Pancreas (tissue), 10 donors: ENCODE measurements at regions not wholly inside any gene's neighbourhood (a gene's known extent, or its start where the extent isn't known, plus 50 kb on each side); places are given as distances from the start of the nearest gene placed in this dataset.

Source experiments
- ATAC-seq, 4 donors: fragments of 200-7000 bp; cut with Tn5 transposase; one replicate each; pipeline versions ENCODE4 v1.8.0 to v1.9.1; 2020; ENCODE audit warnings: mild to moderate bottlenecking in 4 of 4, moderate library complexity in 4 of 4
- DNase-seq, 6 donors: peaks; one replicate each; pipeline ENCODE4 v3.0.0-alpha.2; 2020
- FAIRE-seq: peaks from 2 replicates; lab custom pipeline; 2012; peaks lifted over from hg19 to GRCh38; lab: Jason Lieb, UNC
- H3K27ac ChIP-seq, 4 donors: fragments of 200-600 bp; sonication (generic); 1 replicate in 3 of 4; 2 replicates in 1 of 4; pipeline versions ENCODE4 v1.5.0 to v1.8.0; 2020
- H3K27me3 ChIP-seq, 4 donors: fragments of 200-600 bp; one replicate each; pipeline ENCODE4 v1.8.0; 2021
- H3K36me3 ChIP-seq, 3 donors: fragments of 200-600 bp; sonication (generic) in 1 of 3; one replicate each; pipeline versions ENCODE4 v1.5.0 to v1.8.0; 2020 to 2021
- H3K4me1 ChIP-seq, 3 donors: fragments of 200-600 bp; one replicate each; pipeline ENCODE4 v1.8.0; 2021
- H3K4me3 ChIP-seq, 4 donors: fragments of 200-600 bp; sonication (generic) in 2 of 4; one replicate each; pipeline versions ENCODE4 v1.5.0 to v1.8.0; 2020 to 2021
- H3K9me3 ChIP-seq, 4 donors: fragments of 200-600 bp; one replicate each; pipeline ENCODE4 v1.8.0; 2021
- CTCF ChIP-seq, 4 donors: fragments of 200-600 bp; sonication (generic) in 3 of 4; IDR thresholded peaks; one replicate each; pipeline versions ENCODE4 v1.5.0 to v1.8.0; 2021; ENCODE audit warnings: antibody characterized with exemption in 4 of 4
- WGBS, 2 donors: extraction: QIAGEN DNeasy Blood & Tissue Kit; methylation state at CpG; one replicate each; pipeline ENCODE4 v1.1.7; 2013; 5-methylcytosine and 5-hydroxymethylcytosine counted together
- intact Hi-C, 3 donors: fragments of 100-400 bp; cut with DNase I; formaldehyde crosslinking; loops; one replicate each; pipeline versions ENCODE4 v1.11.1 to v1.14.2; 2022
- donor health status: healthy with polysubstance abuse.
- donor health status: DM: no; HTN: no; CAD: no; lungs with moderate emphysema.
- donor health status: DM: no; HTN: no; CAD: no.
- donor health status: control.
- donor health status: control.
- donor health status: Bipolar disorder and iron deficiency.
- donor health status: DM: yes; HTN: yes; CAD: no.
- donor health status: DM: no; HTN: no; CAD: no.
- donor health status: DM: no; HTN: no; CAD: no.
- donor health status: DM: yes; HTN: yes; CAD: no.

- Histone ChIP-seq H3K4me1 (no peaks in the 10 kb centered on the region), H3K27me3 (no peaks in the 10 kb centered on the region), H3K36me3 (no peaks in the 10 kb centered on the region), H3K27ac (no peak overlapping the region), H3K4me3 (no peak overlapping the region), H3K9me3 (no peaks in the 10 kb centered on the region)
- intact Hi-C loops, result no loop called here
- WGBS, 2 donors, result 60 to 68% methylated on average over 6 of the region's 6 CpGs
- DNase-seq, result no peak
- TF ChIP-seq CTCF (IDR thresholded peaks at IDR 0.05), result no peak
- no peak for FAIRE-seq
- ATAC-seq, result no peak
Measured at GRCh38 chr5:9786380-9787360, 156.5 kb upstream of the TAS2R1 start.

DNA sequence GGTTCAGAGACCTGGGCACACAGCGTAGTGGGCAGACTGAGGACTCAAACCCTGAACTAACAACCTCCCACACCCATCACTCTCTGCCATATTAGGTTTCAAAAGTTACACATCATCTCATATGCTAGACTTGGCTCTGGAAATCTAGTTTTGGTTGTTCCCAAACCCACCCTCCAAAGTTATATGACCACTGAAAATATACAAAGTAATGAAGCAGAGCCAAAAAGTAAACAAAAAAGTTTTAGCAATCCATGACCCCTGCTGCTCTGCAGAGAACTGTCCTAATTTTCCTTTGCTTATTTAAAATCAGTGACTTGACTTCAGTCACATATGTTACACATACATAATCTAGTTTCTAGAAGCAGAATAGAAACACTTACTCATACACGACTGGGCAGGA, 155.6 kb upstream of the TAS2R1 start:
- ATAC-seq (no peak), FAIRE-seq (no peak), DNase-seq (no peak)
- no peaks in the 10 kb centered on the region for H3K27me3 ChIP-seq
- H3K9me3 ChIP-seq, result no peaks in the 10 kb centered on the region
- H3K4me1 ChIP-seq, result no peaks in the 10 kb centered on the region
- WGBS, 2 donors, result 52 to 57% methylated on average over 2 of the region's 2 CpGs
- no peak overlapping the region for H3K4me3 ChIP-seq
- H3K36me3 ChIP-seq, result no peaks in the 10 kb centered on the region
- intact Hi-C loops, result no loop called here
- no peak for TF ChIP-seq CTCF (IDR thresholded peaks at IDR 0.05)
- H3K27ac ChIP-seq, result no peak overlapping the region

DNA sequence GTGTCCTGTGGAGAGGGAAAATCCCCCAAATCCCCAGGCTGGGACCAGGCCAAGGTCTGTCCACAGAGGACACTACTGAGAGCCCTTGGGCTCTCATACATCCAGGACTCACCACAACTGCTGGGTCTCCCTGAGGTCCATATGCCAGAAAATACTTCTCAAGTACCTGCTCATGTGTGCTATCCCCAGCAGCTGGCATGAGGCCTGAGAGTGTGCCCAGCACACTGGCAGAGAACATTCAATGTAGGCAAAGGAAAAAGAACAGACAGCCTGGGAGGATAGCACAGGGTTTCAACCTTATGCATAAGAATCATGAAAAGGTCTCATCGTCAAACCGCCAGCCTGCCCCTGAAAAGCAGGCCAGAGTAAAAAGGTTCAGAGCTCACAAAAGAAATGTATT, 154.1 kb upstream of the TAS2R1 start:
- no peak for TF ChIP-seq CTCF (IDR thresholded peaks at IDR 0.05)
- no peaks in the 10 kb centered on the region for H3K36me3 ChIP-seq
- intact Hi-C loops, result no loop called here

GRCh38 chr5:9782826-9783560, 152.8 kb upstream of the TAS2R1 start:
- no peaks in the 10 kb centered on the region for H3K4me1 ChIP-seq
- intact Hi-C loops, result no loop called here
- H3K4me3 ChIP-seq, result no peak overlapping the region
- H3K27ac ChIP-seq, result no peak overlapping the region
- no peaks in the 10 kb centered on the region for H3K27me3 ChIP-seq
- ATAC-seq (no peak), FAIRE-seq (no peak), DNase-seq (no peak)
- H3K9me3 ChIP-seq, result no peaks in the 10 kb centered on the region
- no peaks in the 10 kb centered on the region for H3K36me3 ChIP-seq
- WGBS, 2 donors, result 18 to 26% methylated on average over 7 of the region's 7 CpGs
- no peak for TF ChIP-seq CTCF (IDR thresholded peaks at IDR 0.05)

More for the DNA sequence above, 154.1 kb upstream of the TAS2R1 start:
- no peaks in the 10 kb centered on the region for H3K9me3 ChIP-seq
- H3K27me3 ChIP-seq, result no peaks in the 10 kb centered on the region
- FAIRE-seq, result no peak
- 91 to 100% methylated on average over 2 of the region's 2 CpGs for WGBS, 2 donors
- no peaks in the 10 kb centered on the region for H3K4me1 ChIP-seq
- H3K27ac ChIP-seq, result no peak overlapping the region
- no peak for DNase-seq
- no peak for ATAC-seq
- H3K4me3 ChIP-seq, result no peak overlapping the region
